GM23338 (cell line): ENCODE measurements at regions not wholly inside any gene's neighbourhood (a gene's known extent, or its start where the extent isn't known, plus 50 kb on each side); places are given as distances from the start of the nearest gene placed in this dataset.

Experiments
- ATAC-seq: fragments of 200-7000 bp; cut with Tn5 transposase; 3 replicates; pipeline ENCODE4 v1.9.1; 2020
- DNase-seq: peaks from one replicate; pipeline ENCODE4 v3.0.0-alpha.2; 2015; ENCODE audit warnings: low spot score
- H2AFZ ChIP-seq: fragments of 200-600 bp; sonication (generic); 2 replicates; pipeline ENCODE4 v1.8.0; 2016; ENCODE audit warnings: antibody characterized with exemption, mild to moderate bottlenecking, moderate library complexity
- H3F3A ChIP-seq: fragments of 200-600 bp; sonication (generic); replicated peaks from 2 replicates; pipeline ENCODE4 v1.8.0; 2017; ENCODE audit warnings: antibody characterized with exemption, mixed run types, low read depth
- H3K27ac ChIP-seq: fragments of 200-600 bp; sonication (generic); 2 replicates; pipeline ENCODE4 v1.6.1; 2016; ENCODE audit warnings: low read depth
- H3K27me3 ChIP-seq: fragments of 200-600 bp; sonication (generic); 2 replicates; pipeline ENCODE4 v1.8.0; 2016; ENCODE audit warnings: mild to moderate bottlenecking, mixed run types, moderate library complexity; ENCODE audit not compliant: insufficient read depth
- H3K36me3 ChIP-seq: fragments of 200-600 bp; sonication (generic); 2 replicates; pipeline ENCODE4 v1.8.0; 2016; ENCODE audit warnings: mild to moderate bottlenecking; ENCODE audit not compliant: insufficient read depth
- H3K4me1 ChIP-seq: fragments of 200-600 bp; sonication (generic); 2 replicates; pipeline ENCODE4 v1.8.0; 2016; ENCODE audit warnings: mild to moderate bottlenecking, moderate library complexity; ENCODE audit not compliant: insufficient read depth
- H3K4me2 ChIP-seq: fragments of 200-600 bp; sonication (generic); 2 replicates; pipeline ENCODE4 v1.7.1; 2017; ENCODE audit warnings: mixed run types
- H3K4me3 ChIP-seq: fragments of 200-600 bp; sonication (generic); 2 replicates; pipeline ENCODE4 v1.6.1; 2016; ENCODE audit warnings: mixed run types
- H3K79me2 ChIP-seq: fragments of 200-600 bp; sonication (generic); replicated peaks from 2 replicates; pipeline ENCODE4 v1.8.0; 2017; ENCODE audit warnings: mild to moderate bottlenecking; ENCODE audit not compliant: insufficient read depth
- H3K9me2 ChIP-seq: fragments of 200-600 bp; sonication (generic); 2 replicates; pipeline ENCODE4 v1.8.0; 2017; ENCODE audit not compliant: insufficient read depth
- H4K20me1 ChIP-seq: fragments of 200-600 bp; sonication (generic); replicated peaks from 2 replicates; pipeline ENCODE4 v1.8.0; 2017; ENCODE audit warnings: mild to moderate bottlenecking; ENCODE audit not compliant: insufficient read depth
- H3K27ac Mint-ChIP-seq: 2 replicates; pipeline ENCODE4 v1.8.0; 2020; ENCODE audit warnings: inconsistent platforms, mild to moderate bottlenecking, moderate library complexity, mixed read lengths
- H3K27me3 Mint-ChIP-seq: 3 replicates; pipeline ENCODE4 v1.8.0; 2022; ENCODE audit warnings: low read depth, mild to moderate bottlenecking, moderate library complexity, mixed read lengths, inconsistent platforms; ENCODE audit not compliant: insufficient read depth, poor library complexity
- H3K36me3 Mint-ChIP-seq: 3 replicates; pipeline ENCODE4 v1.8.0; 2021; ENCODE audit warnings: low read depth, mild to moderate bottlenecking, inconsistent platforms, moderate library complexity, mixed read lengths
- H3K4me1 Mint-ChIP-seq: 3 replicates; pipeline ENCODE4 v1.8.0; 2020; ENCODE audit warnings: mild to moderate bottlenecking, inconsistent platforms, mixed read lengths
- H3K4me3 Mint-ChIP-seq: 3 replicates; pipeline ENCODE4 v1.8.0; 2021; ENCODE audit warnings: moderate library complexity, mild to moderate bottlenecking, inconsistent platforms, mixed read lengths
- H3K9me3 Mint-ChIP-seq: 3 replicates; pipeline ENCODE4 v1.8.0; 2020; ENCODE audit warnings: moderate library complexity, mild to moderate bottlenecking, inconsistent platforms, mixed read lengths
- CREB1 ChIP-seq: fragments of 250-450 bp; sonication (Bioruptor Pico); IDR thresholded peaks from 2 replicates; pipeline ENCODE4 v1.5.0; 2020; ENCODE audit warnings: low read depth, mild to moderate bottlenecking, moderate library complexity
- EZH2 ChIP-seq: fragments of 200-600 bp; sonication (generic); IDR thresholded peaks from one replicate; pipeline ENCODE4 v1.8.0; 2017; ENCODE audit warnings: antibody characterized with exemption, mild to moderate bottlenecking, low read depth; ENCODE audit not compliant: unreplicated experiment
- EZH2phosphoT487 ChIP-seq: fragments of 200-600 bp; sonication (generic); IDR thresholded peaks from one replicate; pipeline ENCODE4 v1.8.1; 2018; ENCODE audit warnings: antibody characterized with exemption; ENCODE audit not compliant: unreplicated experiment
- JUNB ChIP-seq: IDR thresholded peaks from one replicate; pipeline ENCODE4 v1.6.1; 2016; ENCODE audit warnings: antibody characterized with exemption; ENCODE audit not compliant: unreplicated experiment
- NANOG ChIP-seq: IDR thresholded peaks from 2 replicates; pipeline ENCODE4 v1.6.1; 2016; ENCODE audit warnings: antibody characterized with exemption, borderline replicate concordance
- POLR2AphosphoS5 ChIP-seq: IDR thresholded peaks from 2 replicates; pipeline ENCODE4 v1.6.1; 2016; ENCODE audit warnings: antibody characterized with exemption, low read depth
- STAT1 ChIP-seq: IDR thresholded peaks from one replicate; pipeline ENCODE4 v1.6.1; 2016; ENCODE audit warnings: antibody characterized with exemption; ENCODE audit not compliant: unreplicated experiment
- ZNF114 ChIP-seq: fragments of 250-450 bp; sonication (Bioruptor Pico); IDR thresholded peaks from 2 replicates; pipeline ENCODE4 v1.5.0; 2020; ENCODE audit warnings: mild to moderate bottlenecking, moderate library complexity
- ZNF331 ChIP-seq: fragments of 250-450 bp; sonication (Bioruptor Pico); IDR thresholded peaks from 2 replicates; pipeline ENCODE4 v1.5.0; 2020; ENCODE audit warnings: low read depth, mild to moderate bottlenecking, moderate library complexity
- TF ChIP-seq, protein P1 (sequence below), 2 experiments: fragments of 200-600 bp in 1 of 2; sonication (generic) in 1 of 2; conservative IDR thresholded peaks; 2 replicates each; pipeline versions ENCODE4 v1.5.1 to v1.6.1; 2016 to 2017; ENCODE audit warnings: antibody characterized with exemption in 2 of 2, low read depth in 2 of 2, mild to moderate bottlenecking in 2 of 2, moderate library complexity in 1 of 2
- TF ChIP-seq, protein P2 (sequence below): fragments of 250-450 bp; sonication (Bioruptor Pico); IDR thresholded peaks from 2 replicates; pipeline ENCODE4 v1.5.0; 2020; ENCODE audit warnings: mild to moderate bottlenecking, moderate library complexity
- TF ChIP-seq, protein P3 (sequence below): IDR thresholded peaks from 2 replicates; pipeline ENCODE4 v1.6.1; 2016; ENCODE audit warnings: antibody characterized with exemption
- TF ChIP-seq, protein P4 (sequence below): IDR thresholded peaks from one replicate; pipeline ENCODE4 v1.6.1; 2018; ENCODE audit warnings: antibody characterized with exemption; ENCODE audit not compliant: unreplicated experiment

DNA sequence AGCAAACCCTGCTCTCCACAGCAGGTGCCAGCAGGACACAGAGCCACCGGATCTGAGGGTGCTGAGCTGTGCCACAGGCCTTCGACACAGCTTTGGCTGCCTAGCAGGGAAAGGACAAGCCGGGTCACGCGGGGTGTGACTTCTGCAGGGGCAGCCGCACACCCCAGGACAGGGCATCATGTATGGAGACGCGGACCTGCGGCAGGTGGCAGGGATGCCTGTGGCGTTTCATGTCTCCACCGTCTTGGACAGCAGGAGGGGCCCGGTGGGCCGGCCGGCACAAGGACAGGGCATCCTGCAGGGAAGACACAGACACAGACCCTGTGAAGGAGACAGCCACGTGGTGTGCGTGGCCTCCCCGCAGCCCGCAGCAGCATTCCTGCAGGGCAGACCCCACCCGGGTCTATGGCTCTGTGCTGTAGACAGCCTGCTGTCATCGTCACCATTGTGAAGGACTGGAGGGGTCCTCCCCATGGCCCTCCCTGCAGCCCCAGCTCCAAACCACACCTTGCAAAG lies 109.2 kb downstream of the PDGFA start:
- ATAC-seq (no peak), DNase-seq (no peak)
- Histone ChIP-seq H3K27me3 (no peaks in the 10 kb centered on the region), H4K20me1 (no peaks in the 10 kb centered on the region), H3K79me2 (no peaks in the 10 kb centered on the region), H3K9me2 (no peaks in the 10 kb centered on the region), H3K4me2 (no peak overlapping the region), H2AFZ (no peak overlapping the region), H3K27ac (no peak overlapping the region), H3K36me3 (no peaks in the 10 kb centered on the region), H3K4me1 (no peaks in the 10 kb centered on the region), H3F3A (no peaks in the 10 kb centered on the region), H3K4me3 (no peak overlapping the region)
- peaks cover 17% of the 10 kb centered on the region for H3K27me3 Mint-ChIP-seq
- TF ChIP-seq ZNF114 (CRISPR knock-in tag), result no peak
- TF ChIP-seq, protein P1, sequence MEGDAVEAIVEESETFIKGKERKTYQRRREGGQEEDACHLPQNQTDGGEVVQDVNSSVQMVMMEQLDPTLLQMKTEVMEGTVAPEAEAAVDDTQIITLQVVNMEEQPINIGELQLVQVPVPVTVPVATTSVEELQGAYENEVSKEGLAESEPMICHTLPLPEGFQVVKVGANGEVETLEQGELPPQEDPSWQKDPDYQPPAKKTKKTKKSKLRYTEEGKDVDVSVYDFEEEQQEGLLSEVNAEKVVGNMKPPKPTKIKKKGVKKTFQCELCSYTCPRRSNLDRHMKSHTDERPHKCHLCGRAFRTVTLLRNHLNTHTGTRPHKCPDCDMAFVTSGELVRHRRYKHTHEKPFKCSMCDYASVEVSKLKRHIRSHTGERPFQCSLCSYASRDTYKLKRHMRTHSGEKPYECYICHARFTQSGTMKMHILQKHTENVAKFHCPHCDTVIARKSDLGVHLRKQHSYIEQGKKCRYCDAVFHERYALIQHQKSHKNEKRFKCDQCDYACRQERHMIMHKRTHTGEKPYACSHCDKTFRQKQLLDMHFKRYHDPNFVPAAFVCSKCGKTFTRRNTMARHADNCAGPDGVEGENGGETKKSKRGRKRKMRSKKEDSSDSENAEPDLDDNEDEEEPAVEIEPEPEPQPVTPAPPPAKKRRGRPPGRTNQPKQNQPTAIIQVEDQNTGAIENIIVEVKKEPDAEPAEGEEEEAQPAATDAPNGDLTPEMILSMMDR (conservative IDR thresholded peaks at IDR 0.05; ENCODE audit: low read depth in 2 of 2), result no peak
- TF ChIP-seq JUNB, result no peak
- TF ChIP-seq POLR2AphosphoS5, result no peak
- TF ChIP-seq EZH2, result no peak
- TF ChIP-seq, protein P2, sequence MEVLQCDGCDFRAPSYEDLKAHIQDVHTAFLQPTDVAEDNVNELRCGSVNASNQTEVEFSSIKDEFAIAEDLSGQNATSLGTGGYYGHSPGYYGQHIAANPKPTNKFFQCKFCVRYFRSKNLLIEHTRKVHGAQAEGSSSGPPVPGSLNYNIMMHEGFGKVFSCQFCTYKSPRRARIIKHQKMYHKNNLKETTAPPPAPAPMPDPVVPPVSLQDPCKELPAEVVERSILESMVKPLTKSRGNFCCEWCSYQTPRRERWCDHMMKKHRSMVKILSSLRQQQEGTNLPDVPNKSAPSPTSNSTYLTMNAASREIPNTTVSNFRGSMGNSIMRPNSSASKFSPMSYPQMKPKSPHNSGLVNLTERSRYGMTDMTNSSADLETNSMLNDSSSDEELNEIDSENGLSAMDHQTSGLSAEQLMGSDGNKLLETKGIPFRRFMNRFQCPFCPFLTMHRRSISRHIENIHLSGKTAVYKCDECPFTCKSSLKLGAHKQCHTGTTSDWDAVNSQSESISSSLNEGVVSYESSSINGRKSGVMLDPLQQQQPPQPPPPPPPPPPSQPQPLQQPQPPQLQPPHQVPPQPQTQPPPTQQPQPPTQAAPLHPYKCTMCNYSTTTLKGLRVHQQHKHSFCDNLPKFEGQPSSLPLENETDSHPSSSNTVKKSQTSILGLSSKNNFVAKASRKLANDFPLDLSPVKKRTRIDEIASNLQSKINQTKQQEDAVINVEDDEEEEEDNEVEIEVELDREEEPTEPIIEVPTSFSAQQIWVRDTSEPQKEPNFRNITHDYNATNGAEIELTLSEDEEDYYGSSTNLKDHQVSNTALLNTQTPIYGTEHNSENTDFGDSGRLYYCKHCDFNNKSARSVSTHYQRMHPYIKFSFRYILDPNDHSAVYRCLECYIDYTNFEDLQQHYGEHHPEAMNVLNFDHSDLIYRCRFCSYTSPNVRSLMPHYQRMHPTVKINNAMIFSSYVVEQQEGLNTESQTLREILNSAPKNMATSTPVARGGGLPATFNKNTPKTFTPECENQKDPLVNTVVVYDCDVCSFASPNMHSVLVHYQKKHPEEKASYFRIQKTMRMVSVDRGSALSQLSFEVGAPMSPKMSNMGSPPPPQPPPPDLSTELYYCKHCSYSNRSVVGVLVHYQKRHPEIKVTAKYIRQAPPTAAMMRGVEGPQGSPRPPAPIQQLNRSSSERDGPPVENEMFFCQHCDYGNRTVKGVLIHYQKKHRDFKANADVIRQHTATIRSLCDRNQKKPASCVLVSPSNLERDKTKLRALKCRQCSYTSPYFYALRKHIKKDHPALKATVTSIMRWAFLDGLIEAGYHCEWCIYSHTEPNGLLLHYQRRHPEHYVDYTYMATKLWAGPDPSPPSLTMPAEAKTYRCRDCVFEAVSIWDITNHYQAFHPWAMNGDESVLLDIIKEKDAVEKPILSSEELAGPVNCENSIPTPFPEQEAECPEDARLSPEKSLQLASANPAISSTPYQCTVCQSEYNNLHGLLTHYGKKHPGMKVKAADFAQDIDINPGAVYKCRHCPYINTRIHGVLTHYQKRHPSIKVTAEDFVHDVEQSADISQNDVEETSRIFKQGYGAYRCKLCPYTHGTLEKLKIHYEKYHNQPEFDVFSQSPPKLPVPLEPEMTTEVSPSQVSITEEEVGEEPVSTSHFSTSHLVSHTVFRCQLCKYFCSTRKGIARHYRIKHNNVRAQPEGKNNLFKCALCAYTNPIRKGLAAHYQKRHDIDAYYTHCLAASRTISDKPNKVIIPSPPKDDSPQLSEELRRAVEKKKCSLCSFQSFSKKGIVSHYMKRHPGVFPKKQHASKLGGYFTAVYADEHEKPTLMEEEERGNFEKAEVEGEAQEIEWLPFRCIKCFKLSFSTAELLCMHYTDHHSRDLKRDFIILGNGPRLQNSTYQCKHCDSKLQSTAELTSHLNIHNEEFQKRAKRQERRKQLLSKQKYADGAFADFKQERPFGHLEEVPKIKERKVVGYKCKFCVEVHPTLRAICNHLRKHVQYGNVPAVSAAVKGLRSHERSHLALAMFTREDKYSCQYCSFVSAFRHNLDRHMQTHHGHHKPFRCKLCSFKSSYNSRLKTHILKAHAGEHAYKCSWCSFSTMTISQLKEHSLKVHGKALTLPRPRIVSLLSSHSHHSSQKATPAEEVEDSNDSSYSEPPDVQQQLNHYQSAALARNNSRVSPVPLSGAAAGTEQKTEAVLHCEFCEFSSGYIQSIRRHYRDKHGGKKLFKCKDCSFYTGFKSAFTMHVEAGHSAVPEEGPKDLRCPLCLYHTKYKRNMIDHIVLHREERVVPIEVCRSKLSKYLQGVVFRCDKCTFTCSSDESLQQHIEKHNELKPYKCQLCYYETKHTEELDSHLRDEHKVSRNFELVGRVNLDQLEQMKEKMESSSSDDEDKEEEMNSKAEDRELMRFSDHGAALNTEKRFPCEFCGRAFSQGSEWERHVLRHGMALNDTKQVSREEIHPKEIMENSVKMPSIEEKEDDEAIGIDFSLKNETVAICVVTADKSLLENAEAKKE (CRISPR knock-in tag), result no peak
- TF ChIP-seq STAT1, result no peak
- no peak for TF ChIP-seq ZNF331 (CRISPR knock-in tag)
- TF ChIP-seq, protein P3, sequence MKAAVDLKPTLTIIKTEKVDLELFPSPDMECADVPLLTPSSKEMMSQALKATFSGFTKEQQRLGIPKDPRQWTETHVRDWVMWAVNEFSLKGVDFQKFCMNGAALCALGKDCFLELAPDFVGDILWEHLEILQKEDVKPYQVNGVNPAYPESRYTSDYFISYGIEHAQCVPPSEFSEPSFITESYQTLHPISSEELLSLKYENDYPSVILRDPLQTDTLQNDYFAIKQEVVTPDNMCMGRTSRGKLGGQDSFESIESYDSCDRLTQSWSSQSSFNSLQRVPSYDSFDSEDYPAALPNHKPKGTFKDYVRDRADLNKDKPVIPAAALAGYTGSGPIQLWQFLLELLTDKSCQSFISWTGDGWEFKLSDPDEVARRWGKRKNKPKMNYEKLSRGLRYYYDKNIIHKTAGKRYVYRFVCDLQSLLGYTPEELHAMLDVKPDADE, result no peak
- no peak for TF ChIP-seq NANOG
- TF ChIP-seq EZH2phosphoT487, result no peak
- TF ChIP-seq, protein P4, sequence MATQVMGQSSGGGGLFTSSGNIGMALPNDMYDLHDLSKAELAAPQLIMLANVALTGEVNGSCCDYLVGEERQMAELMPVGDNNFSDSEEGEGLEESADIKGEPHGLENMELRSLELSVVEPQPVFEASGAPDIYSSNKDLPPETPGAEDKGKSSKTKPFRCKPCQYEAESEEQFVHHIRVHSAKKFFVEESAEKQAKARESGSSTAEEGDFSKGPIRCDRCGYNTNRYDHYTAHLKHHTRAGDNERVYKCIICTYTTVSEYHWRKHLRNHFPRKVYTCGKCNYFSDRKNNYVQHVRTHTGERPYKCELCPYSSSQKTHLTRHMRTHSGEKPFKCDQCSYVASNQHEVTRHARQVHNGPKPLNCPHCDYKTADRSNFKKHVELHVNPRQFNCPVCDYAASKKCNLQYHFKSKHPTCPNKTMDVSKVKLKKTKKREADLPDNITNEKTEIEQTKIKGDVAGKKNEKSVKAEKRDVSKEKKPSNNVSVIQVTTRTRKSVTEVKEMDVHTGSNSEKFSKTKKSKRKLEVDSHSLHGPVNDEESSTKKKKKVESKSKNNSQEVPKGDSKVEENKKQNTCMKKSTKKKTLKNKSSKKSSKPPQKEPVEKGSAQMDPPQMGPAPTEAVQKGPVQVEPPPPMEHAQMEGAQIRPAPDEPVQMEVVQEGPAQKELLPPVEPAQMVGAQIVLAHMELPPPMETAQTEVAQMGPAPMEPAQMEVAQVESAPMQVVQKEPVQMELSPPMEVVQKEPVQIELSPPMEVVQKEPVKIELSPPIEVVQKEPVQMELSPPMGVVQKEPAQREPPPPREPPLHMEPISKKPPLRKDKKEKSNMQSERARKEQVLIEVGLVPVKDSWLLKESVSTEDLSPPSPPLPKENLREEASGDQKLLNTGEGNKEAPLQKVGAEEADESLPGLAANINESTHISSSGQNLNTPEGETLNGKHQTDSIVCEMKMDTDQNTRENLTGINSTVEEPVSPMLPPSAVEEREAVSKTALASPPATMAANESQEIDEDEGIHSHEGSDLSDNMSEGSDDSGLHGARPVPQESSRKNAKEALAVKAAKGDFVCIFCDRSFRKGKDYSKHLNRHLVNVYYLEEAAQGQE, result no peak
- no peak for TF ChIP-seq CREB1 (CRISPR knock-in tag)
- no peaks in the 10 kb centered on the region for H3K9me3 Mint-ChIP-seq
- H3K27ac Mint-ChIP-seq, result no peak overlapping the region
- peaks cover 4% of the 10 kb centered on the region for H3K4me1 Mint-ChIP-seq
- no peaks in the 10 kb centered on the region for H3K36me3 Mint-ChIP-seq
- H3K4me3 Mint-ChIP-seq, result no peak overlapping the region
